H1 (cell line): ENCODE measurements at regions not wholly inside any gene's neighbourhood (a gene's known extent, or its start where the extent isn't known, plus 50 kb on each side); places are given as distances from the start of the nearest gene placed in this dataset.

ENCODE experiments used
- BCL11A ChIP-seq, 2 experiments: IDR thresholded peaks; one replicate each; pipeline ENCODE4 v1.6.1; 2011; ENCODE audit warnings: low read depth in 2 of 2, low read length in 2 of 2, mild to moderate bottlenecking in 2 of 2
- CEBPB ChIP-seq: IDR thresholded peaks from 2 replicates; pipeline ENCODE4 v1.6.1; 2012; ENCODE audit warnings: low read depth, low read length
- CHD7 ChIP-seq: fragments of 300-600 bp; sonication (generic); IDR thresholded peaks from 2 replicates; pipeline ENCODE4 v1.7.1; 2012; ENCODE audit warnings: low read length, moderate library complexity, mild to moderate bottlenecking, inconsistent platforms; ENCODE audit not compliant: insufficient replicate concordance
- NANOG ChIP-seq: IDR thresholded peaks from 2 replicates; pipeline ENCODE4 v1.6.1; 2011; ENCODE audit warnings: low read length, low read depth, mild to moderate bottlenecking, inconsistent platforms; ENCODE audit not compliant: insufficient read depth, poor library complexity, severe bottlenecking
- SRF ChIP-seq: IDR thresholded peaks from 2 replicates; pipeline ENCODE4 v1.6.1; 2011; ENCODE audit warnings: mild to moderate bottlenecking, low read depth, low read length, moderate library complexity
- TF ChIP-seq, protein P1 (sequence below): IDR thresholded peaks from 2 replicates; pipeline ENCODE4 v1.6.1; 2012; ENCODE audit warnings: inconsistent platforms
- TF ChIP-seq, protein P2 (sequence below): IDR thresholded peaks from 2 replicates; pipeline ENCODE4 v1.6.1; 2011; ENCODE audit warnings: low read depth, mild to moderate bottlenecking, low read length; ENCODE audit not compliant: insufficient read depth

DNA sequence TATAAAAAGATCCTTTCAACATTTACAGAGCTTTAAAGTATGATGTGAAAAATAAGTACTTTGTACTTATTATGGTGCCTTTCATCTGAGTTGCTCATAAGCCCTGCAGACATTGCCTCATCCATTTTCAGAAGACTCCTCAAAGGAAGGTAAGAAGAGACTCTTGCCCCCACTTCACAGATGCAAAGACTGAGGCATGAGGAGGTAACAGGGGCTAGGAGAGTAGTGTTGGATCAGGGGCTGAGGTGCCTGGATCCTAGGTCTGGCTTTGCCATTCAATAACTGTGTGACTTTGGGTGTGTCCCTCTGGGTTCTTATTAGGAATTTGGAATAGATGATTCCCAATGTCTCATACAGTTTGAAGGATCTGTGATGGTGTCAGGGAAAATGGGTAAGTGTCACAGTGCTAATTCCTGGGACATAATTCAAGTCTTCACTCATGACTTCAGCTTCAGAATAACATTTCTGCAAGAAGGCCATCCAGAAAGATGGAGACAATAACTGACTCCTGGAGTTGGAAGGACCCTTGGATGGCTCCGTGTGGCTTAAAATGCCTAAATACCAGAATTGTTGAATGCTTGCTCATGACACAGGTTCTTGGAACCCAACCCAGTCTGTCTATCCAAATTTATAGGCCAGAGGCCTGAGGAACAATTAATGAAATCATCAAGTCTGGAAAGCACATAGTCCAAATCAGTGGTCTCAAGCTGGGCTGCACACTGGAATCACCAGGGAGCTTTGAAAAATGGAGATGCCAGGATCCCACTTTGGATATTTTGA is 93.1 kb upstream of the RUNX1 start (continued):
- TF ChIP-seq, protein P1, sequence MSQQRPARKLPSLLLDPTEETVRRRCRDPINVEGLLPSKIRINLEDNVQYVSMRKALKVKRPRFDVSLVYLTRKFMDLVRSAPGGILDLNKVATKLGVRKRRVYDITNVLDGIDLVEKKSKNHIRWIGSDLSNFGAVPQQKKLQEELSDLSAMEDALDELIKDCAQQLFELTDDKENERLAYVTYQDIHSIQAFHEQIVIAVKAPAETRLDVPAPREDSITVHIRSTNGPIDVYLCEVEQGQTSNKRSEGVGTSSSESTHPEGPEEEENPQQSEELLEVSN, result no peak
- no peak for TF ChIP-seq NANOG
- no peak for TF ChIP-seq SRF
- TF ChIP-seq CEBPB, result no peak
- TF ChIP-seq, protein P2, sequence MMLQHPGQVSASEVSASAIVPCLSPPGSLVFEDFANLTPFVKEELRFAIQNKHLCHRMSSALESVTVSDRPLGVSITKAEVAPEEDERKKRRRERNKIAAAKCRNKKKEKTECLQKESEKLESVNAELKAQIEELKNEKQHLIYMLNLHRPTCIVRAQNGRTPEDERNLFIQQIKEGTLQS, result no peak
- TF ChIP-seq BCL11A (IDR thresholded peaks at IDR 0.05; ENCODE audit: low read depth in 2 of 2, low read length in 2 of 2), result no peak
- TF ChIP-seq CHD7, result no peak
